ENCODE measurements at regions not wholly inside any gene's neighbourhood (a gene's known extent, or its start where the extent isn't known, plus 50 kb on each side); places are given as distances from the start of the nearest gene placed in this dataset.

GRCh38 chr21:31479714-31480113 is 135.7 kb upstream of the TIAM1 start:
- intact Hi-C loops (cut with DNase I) = loop anchor here (10.0 kb wide), 1 partner anchor 135 kb away; the partner anchor contains the start of gene TIAM1
- no peak for DNase-seq

- intact Hi-C loops (cut with DNase I) = loop anchor here (10.0 kb wide), 1 partner anchor 134 kb away; the partner anchor contains the start of gene TIAM1
- no peak for DNase-seq
These were observed 135.2 kb upstream of the TIAM1 start for GRCh38 chr21:31479222-31479621.

GRCh38 chr21:31476263-31477022 is 132.4 kb upstream of the TIAM1 start:
- peak in 4 of 42 donors; percentile 22 to 56 (median 36) for DNase-seq
- intact Hi-C loops (cut with DNase I) = loop anchor here (10.0 kb wide), 1 partner anchor 132 kb away; the partner anchor contains the start of gene TIAM1

- DNase-seq = peak in 2 of 42 donors; percentile 2 to 20
These were observed 131.2 kb upstream of the TIAM1 start for GRCh38 chr21:31475223-31475622.

GRCh38 chr21:31473685-31474345 is 129.8 kb upstream of the TIAM1 start:
- DNase-seq = peak in 13 of 42 donors; percentile 16 to 62 (median 36)
- intact Hi-C loops (cut with DNase I) = loop anchor here (10.0 kb wide), 1 partner anchor 129 kb away; the partner anchor contains the start of gene TIAM1

More at GRCh38 chr21:31475223-31475622, 131.2 kb upstream of the TIAM1 start:
- intact Hi-C loops (cut with DNase I) = loop anchor here (10.0 kb wide), 1 partner anchor 130 kb away; the partner anchor contains the start of gene TIAM1

- peak in 4 of 42 donors; percentile 15 to 55 (median 39) for DNase-seq
- intact Hi-C loops (cut with DNase I) = loop anchor here (10.0 kb wide), 1 partner anchor 127 kb away; the partner anchor contains the start of gene TIAM1
These were observed 127.8 kb upstream of the TIAM1 start for GRCh38 chr21:31471865-31472264.

GRCh38 chr21:31470896-31471694 is 127.0 kb upstream of the TIAM1 start:
- intact Hi-C loops (cut with DNase I) = loop anchor here (10.0 kb wide), 1 partner anchor 126 kb away; the partner anchor contains the start of gene TIAM1
- peak in 10 of 42 donors; percentile 19 to 53 (median 33) for DNase-seq

- DNase-seq = no peak
- intact Hi-C loops (cut with DNase I) = no loop called here
These were observed 116.9 kb upstream of the TIAM1 start for GRCh38 chr21:31460980-31461379.

GRCh38 chr21:31459457-31459856 is 115.4 kb upstream of the TIAM1 start:
- DNase-seq = peak in 12 of 42 donors; percentile 19 to 68 (median 42)
- intact Hi-C loops (cut with DNase I) = no loop called here

GRCh38 chr21:31457675-31458074 is 113.6 kb upstream of the TIAM1 start:
- DNase-seq = peak in 1 of 42 donors; percentile 13
- intact Hi-C loops (cut with DNase I) = no loop called here

GRCh38 chr21:31456201-31456600 is 112.1 kb upstream of the TIAM1 start:
- no peak for DNase-seq
- intact Hi-C loops (cut with DNase I) = no loop called here

GRCh38 chr21:31455506-31455905 is 111.4 kb upstream of the TIAM1 start:
- intact Hi-C loops (cut with DNase I) = no loop called here
- no peak for DNase-seq

GRCh38 chr21:31450980-31451379 is 106.9 kb upstream of the TIAM1 start:
- no peak for DNase-seq
- intact Hi-C loops (cut with DNase I) = no loop called here

- no peak for DNase-seq
- intact Hi-C loops (cut with DNase I) = no loop called here
These were observed 106.0 kb upstream of the TIAM1 start for GRCh38 chr21:31449921-31450535.

GRCh38 chr21:31448496-31448895 is 104.4 kb upstream of the TIAM1 start:
- no peak for DNase-seq
- intact Hi-C loops (cut with DNase I) = no loop called here

GRCh38 chr21:31447505-31447904 is 103.4 kb upstream of the TIAM1 start:
- DNase-seq = no peak
- intact Hi-C loops (cut with DNase I) = no loop called here

GRCh38 chr21:31446226-31446855 is 102.3 kb upstream of the TIAM1 start:
- no peak for DNase-seq
- intact Hi-C loops (cut with DNase I) = no loop called here

- no peak for DNase-seq
- intact Hi-C loops (cut with DNase I) = no loop called here
These were observed 101.1 kb upstream of the TIAM1 start for GRCh38 chr21:31445137-31445536.

Measured in head of caudate nucleus (tissue), 42 donors.